ENCODE measurements at regions not wholly inside any gene's neighbourhood (a gene's known extent, or its start where the extent isn't known, plus 50 kb on each side); places are given as distances from the start of the nearest gene placed in this dataset.

DNA sequence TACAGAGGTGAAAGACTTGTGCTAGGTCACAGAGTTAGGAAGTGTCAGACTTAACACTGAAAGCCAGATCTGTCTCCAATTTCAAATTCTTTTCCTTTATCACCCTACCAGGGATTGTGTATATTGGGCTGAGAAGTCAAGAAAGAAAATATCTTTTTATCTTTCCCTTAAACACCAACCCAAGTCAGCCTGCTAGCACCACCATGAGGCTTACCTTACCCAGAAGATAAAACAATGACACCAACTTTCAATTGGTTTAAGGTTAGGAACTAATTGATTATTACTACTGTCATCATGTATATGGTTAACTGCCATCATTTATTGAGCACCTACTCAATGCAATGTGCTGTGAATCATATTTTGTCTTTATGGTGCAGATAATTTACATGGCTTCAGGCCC, 178.9 kb upstream of the FOXD3 start:
- no peak for DNase-seq (ENCODE audit: extremely low read depth in 1 of 11, low read depth in 9 of 11, low spot score in 4 of 11)

GRCh38 chr1:63147783-63148182, 174.6 kb upstream of the FOXD3 start:
- no peak for DNase-seq (ENCODE audit: extremely low read depth in 1 of 11, low read depth in 9 of 11, low spot score in 4 of 11)

- peak in 5 of 11 donors; percentile 5 to 16 (median 11) for DNase-seq (ENCODE audit: extremely low read depth in 1 of 11, low read depth in 9 of 11, low spot score in 4 of 11)
Observed at GRCh38 chr1:63148825-63149645, 173.3 kb upstream of the FOXD3 start.

- no peak for DNase-seq (ENCODE audit: extremely low read depth in 1 of 11, low read depth in 9 of 11, low spot score in 4 of 11)
Observed at GRCh38 chr1:63152572-63152971, 169.8 kb upstream of the FOXD3 start.

DNA sequence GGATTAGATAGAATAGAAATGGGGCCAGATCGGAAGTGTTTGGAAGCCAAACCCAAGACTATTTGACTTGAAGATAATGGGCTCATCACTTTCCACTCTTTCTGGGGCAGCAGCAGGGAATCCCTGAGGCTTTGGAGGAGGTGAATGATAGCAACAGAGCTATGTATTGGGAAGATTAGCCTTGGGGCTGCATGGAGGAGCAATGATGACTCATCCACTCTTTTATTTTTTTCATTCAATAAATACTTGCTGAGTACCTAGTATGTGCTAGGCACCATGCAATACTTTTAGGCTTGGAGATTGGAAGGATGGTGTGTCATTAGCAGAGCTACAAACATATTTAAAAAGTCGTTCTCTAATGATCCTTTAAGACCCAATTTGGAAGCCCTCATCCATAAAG, 166.9 kb upstream of the FOXD3 start:
- DNase-seq (ENCODE audit: extremely low read depth in 1 of 11, low read depth in 9 of 11, low spot score in 4 of 11): no peak

DNA sequence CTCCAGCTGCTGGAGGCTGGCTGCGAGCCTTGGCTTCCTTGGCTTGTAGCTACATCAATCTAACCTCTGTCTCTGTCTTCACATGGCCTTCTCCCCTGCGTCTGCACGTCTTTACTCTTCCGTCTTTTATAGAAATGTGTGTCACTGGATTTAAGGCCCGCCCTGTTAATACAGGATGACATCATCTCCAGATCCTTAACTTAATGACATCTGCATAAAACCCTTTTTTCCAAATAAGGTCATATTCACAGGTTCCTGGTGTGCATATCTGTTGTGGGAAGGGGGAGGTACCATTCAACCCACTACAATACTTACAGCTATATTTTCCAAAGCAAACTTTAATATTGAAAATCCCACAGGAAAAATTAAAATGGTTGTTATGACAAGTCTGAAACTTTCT, 165.3 kb upstream of the FOXD3 start:
- DNase-seq (ENCODE audit: extremely low read depth in 1 of 11, low read depth in 9 of 11, low spot score in 4 of 11): no peak

GRCh38 chr1:63169057-63169456, 153.3 kb upstream of the FOXD3 start:
- no peak for DNase-seq (ENCODE audit: extremely low read depth in 1 of 11, low read depth in 9 of 11, low spot score in 4 of 11)

DNA sequence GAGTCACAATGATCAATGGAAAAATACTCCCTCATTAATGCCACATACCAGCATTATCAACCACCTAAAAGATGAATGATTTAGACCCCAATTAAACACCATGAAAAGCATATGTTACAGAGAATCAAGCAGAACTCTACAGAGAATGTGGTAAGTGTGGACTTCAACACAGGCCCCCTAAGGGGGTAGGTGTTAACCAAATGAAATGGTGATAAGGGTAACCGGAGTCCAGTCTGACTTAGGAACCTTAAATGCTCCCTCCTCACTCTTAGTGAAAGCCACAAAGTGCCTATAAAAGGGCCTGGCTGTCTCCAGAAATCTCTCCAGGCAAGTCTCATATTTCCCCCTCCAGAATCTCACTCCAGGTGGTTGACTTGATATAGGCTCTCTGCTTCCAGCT, 149.2 kb upstream of the FOXD3 start:
- DNase-seq (ENCODE audit: extremely low read depth in 1 of 11, low read depth in 9 of 11, low spot score in 4 of 11): no peak

DNA sequence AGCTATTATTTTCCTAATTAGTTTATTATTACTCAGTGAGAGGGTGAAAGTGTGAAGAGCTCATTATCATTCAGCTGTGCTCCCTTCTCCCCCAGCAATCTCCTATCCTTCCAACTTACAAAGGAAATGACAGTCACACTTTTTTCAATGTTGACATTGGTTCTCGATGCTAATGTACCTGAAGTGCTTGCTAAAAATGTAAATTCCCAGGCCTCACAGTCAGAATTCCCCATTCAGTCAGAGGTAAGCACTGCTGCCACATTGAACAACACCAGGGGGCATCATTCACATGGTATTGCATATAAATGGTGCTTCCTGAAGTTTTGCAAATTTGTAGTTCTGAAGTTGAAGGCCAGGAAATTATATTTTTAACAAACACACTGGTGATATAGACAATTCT, 132.7 kb upstream of the FOXD3 start:
- no peak for DNase-seq (ENCODE audit: extremely low read depth in 1 of 11, low read depth in 9 of 11, low spot score in 4 of 11)

GRCh38 chr1:63190171-63190570, 132.2 kb upstream of the FOXD3 start:
- no peak for DNase-seq (ENCODE audit: extremely low read depth in 1 of 11, low read depth in 9 of 11, low spot score in 4 of 11)

DNA sequence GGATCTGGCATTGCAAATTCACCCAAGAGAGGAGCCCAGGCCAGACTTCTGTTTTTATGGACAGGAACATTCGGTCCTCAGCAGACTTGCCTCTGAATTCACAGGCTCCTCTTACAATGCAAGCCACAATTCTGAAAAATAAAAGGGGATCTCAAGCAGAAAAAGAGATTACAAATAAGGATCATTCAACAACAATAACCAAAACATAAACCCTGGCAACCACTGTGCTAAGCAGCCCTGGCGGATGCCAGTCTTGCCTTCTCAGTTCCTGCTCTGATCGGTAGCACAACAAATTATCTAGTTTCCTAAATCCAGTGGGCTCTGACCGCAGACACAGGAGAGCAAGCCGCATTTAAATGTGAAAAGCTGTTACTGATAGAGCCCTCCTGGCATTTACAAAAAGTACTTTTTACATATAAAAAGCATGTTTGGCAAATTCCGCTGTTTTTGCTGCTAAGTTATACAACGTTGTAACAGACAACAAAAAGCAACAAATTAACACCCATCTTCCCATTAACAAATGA, 123.4 kb upstream of the FOXD3 start:
- no peak for DNase-seq (ENCODE audit: extremely low read depth in 1 of 11, low read depth in 9 of 11, low spot score in 4 of 11)

- DNase-seq (ENCODE audit: extremely low read depth in 1 of 11, low read depth in 9 of 11, low spot score in 4 of 11): no peak
Observed at GRCh38 chr1:63199706-63200335, 122.5 kb upstream of the FOXD3 start.

- no peak for DNase-seq (ENCODE audit: extremely low read depth in 1 of 11, low read depth in 9 of 11, low spot score in 4 of 11)
Observed at GRCh38 chr1:63200676-63201075, 121.7 kb upstream of the FOXD3 start.

DNA sequence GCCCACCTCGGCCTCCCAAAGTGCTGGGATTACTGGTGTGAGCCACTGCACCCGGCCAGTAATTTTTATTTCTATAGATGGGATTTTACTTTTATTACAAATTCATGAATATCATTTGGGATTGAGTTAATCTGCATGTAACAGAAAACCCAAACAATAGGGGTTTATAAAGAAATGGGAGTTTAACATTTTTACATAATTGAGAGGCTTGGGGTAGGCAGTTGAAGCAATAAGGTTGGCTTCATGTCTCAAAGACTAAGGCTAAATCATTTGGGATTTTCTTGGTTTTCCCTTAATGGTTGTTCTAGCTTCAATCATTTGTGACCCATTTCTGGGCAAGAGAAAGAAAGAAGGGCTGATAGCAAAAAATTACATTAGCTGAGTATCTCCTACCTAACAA, 118.7 kb upstream of the FOXD3 start:
- DNase-seq (ENCODE audit: extremely low read depth in 1 of 11, low read depth in 9 of 11, low spot score in 4 of 11): no peak

- DNase-seq (ENCODE audit: extremely low read depth in 1 of 11, low read depth in 9 of 11, low spot score in 4 of 11): no peak
Observed at GRCh38 chr1:63205776-63206175, 116.6 kb upstream of the FOXD3 start.

DNA sequence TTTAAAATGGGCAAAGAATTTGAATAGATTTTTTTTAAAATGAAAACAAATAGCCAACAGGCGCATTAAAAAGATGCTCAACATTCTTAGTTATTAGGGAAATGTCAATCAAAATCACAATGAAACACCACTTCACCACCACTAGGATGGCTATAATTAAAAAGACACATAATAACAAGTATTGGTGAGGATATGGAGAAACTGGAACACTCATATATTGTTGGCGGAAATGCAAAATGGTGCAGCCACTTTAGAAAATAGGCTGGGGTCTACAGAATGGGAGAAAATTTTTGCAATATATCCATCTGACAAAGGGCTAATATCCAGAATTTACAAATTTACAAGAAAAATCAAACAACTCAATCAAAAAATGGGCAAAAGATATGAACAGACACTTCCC, 107.8 kb upstream of the FOXD3 start:
- no peak for DNase-seq (ENCODE audit: extremely low read depth in 1 of 11, low read depth in 9 of 11, low spot score in 4 of 11)

DNA sequence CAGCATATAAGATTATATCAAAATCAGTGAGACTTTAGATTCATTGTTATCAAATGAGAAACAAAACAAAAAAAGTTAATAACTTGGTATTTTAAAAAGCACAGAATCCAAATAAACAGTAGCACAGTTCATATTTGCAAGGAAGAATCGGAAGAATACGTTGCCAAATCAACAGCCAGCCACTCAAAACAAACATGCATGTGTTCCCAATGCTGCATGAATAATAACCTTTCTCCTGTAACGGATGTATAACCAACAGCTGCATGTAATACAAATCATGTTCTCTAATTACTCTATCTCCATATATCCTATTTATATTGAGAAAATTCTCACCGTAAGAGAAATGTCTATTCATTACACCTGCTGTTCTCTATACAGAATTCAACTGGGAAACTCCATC, 98.9 kb upstream of the FOXD3 start:
- DNase-seq (ENCODE audit: extremely low read depth in 1 of 11, low read depth in 9 of 11, low spot score in 4 of 11): no peak

GRCh38 chr1:63230722-63231121, 91.6 kb upstream of the FOXD3 start:
- no peak for DNase-seq (ENCODE audit: extremely low read depth in 1 of 11, low read depth in 9 of 11, low spot score in 4 of 11)

GRCh38 chr1:63238721-63239120, 83.6 kb upstream of the FOXD3 start:
- DNase-seq (ENCODE audit: extremely low read depth in 1 of 11, low read depth in 9 of 11, low spot score in 4 of 11): no peak

- DNase-seq (ENCODE audit: extremely low read depth in 1 of 11, low read depth in 9 of 11, low spot score in 4 of 11): no peak
Observed at GRCh38 chr1:63245186-63245585, 77.2 kb upstream of the FOXD3 start.

DNA sequence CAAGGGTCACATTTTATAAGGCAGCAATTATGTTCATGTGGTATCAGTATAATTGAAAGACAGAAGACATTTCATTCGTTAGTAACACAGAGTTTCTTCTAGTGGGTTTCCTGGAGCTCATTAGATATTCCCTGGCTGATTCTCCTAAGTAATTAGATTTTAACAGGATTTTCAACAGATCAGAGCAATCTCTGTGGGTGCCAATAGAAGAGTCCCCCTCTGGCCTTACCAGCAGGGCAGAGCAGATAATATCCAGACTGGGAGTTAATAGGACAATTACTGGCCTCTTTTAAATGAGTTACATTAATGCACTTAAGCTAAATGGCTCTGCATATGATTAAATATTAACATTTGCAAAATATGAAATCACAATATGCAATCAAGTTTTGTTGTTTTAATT, 74.2 kb upstream of the FOXD3 start:
- DNase-seq (ENCODE audit: extremely low read depth in 1 of 11, low read depth in 9 of 11, low spot score in 4 of 11): no peak
